ENCODE measurements at regions not wholly inside any gene's neighbourhood (a gene's known extent, or its start where the extent isn't known, plus 50 kb on each side); places are given as distances from the start of the nearest gene placed in this dataset.

- Histone ChIP-seq H4K20me1 (ENCODE audit: insufficient read depth, low read length) (no peaks in the 10 kb centered on the region; the same call in 1 of the 2 replicates), H3K4me2 (ENCODE audit: low read length) (no peak overlapping the region), H3K27ac (ENCODE audit: low read depth, low read length, poor library complexity, severe bottlenecking) (no peak overlapping the region), H3K4me1 (ENCODE audit: insufficient read depth, low read length, severe bottlenecking) (no peaks in the 10 kb centered on the region), H3K9me3 (ENCODE audit: low read length) (no peaks in the 10 kb centered on the region), H3K4me3 (ENCODE audit: low read depth, low read length, poor library complexity, severe bottlenecking) (no peak overlapping the region), H3K27me3 (ENCODE audit: insufficient read depth, low read length) (no peaks in the 10 kb centered on the region), H3K36me3 (ENCODE audit: insufficient read depth, low read length) (no peaks in the 10 kb centered on the region), H3K9ac (ENCODE audit: low read length) (no peak overlapping the region), H3K79me2 (ENCODE audit: insufficient read depth, low read length) (no peaks in the 10 kb centered on the region), H2AFZ (ENCODE audit: low read length) (no peak overlapping the region), H3K9me2 (ENCODE audit: low read depth, low read length) (no peaks in the 10 kb centered on the region), H3F3A (ENCODE audit: insufficient read depth, low read length) (no peaks in the 10 kb centered on the region)
- TF ChIP-seq EZH2 (IDR thresholded peaks at IDR 0.05; ENCODE audit: borderline replicate concordance, low read length) (no peak), CTCF (IDR thresholded peaks at IDR 0.05; ENCODE audit: low read length) (no peak)
Observed at GRCh38 chr7:124989911-124990310, 60.3 kb upstream of the POT1 start.

Data from OCI-LY1 (cell line).